Right ventricle myocardium inferior (tissue), 1 donor: ENCODE measurements at regions not wholly inside any gene's neighbourhood (a gene's known extent, or its start where the extent isn't known, plus 50 kb on each side); places are given as distances from the start of the nearest gene placed in this dataset.
A peak's percentile ranks its signal among the peaks of the same experiment; 100 is the strongest.

Source experiments
- ATAC-seq: fragments of 200-7000 bp; cut with Tn5 transposase; one replicate; pipeline ENCODE4 v1.9.1; 2020; ENCODE audit warnings: mild to moderate bottlenecking, moderate library complexity
- DNase-seq: peaks from one replicate; pipeline ENCODE4 v3.0.0; 2021; ENCODE audit errors: missing footprints
- intact Hi-C: fragments of 100-400 bp; cut with DNase I; formaldehyde crosslinking; loops from one replicate; pipeline ENCODE4 v1.11.0; 2022
- donor health status: DM: no; HTN: yes; CAD: no; lungs with severe emphysema.

GRCh38 chr6:1538810-1539478 lies 70.8 kb upstream of the FOXC1 start:
- intact Hi-C loops: no loop called here
- DNase-seq: peak; percentile 74
- peak; percentile 79 for ATAC-seq

GRCh38 chr6:1540864-1541521 lies 68.7 kb upstream of the FOXC1 start:
- intact Hi-C loops: no loop called here
- ATAC-seq: no peak
- no peak for DNase-seq

GRCh38 chr6:1542335-1542734 lies 67.4 kb upstream of the FOXC1 start:
- intact Hi-C loops: no loop called here
- DNase-seq (no peak), ATAC-seq (no peak)

- ATAC-seq: no peak
- intact Hi-C loops: no loop called here
- DNase-seq: no peak
These were observed 67.0 kb upstream of the FOXC1 start for GRCh38 chr6:1542764-1543163.

GRCh38 chr6:1544000-1544399 lies 65.7 kb upstream of the FOXC1 start:
- intact Hi-C loops: no loop called here
- ATAC-seq: no peak

GRCh38 chr6:1544603-1545002 lies 65.1 kb upstream of the FOXC1 start:
- no peak for DNase-seq
- intact Hi-C loops: no loop called here
- ATAC-seq: peak; percentile 87

More at GRCh38 chr6:1544000-1544399, 65.7 kb upstream of the FOXC1 start:
- DNase-seq: no peak

GRCh38 chr6:1545654-1546053 lies 64.1 kb upstream of the FOXC1 start:
- DNase-seq: no peak
- no peak for ATAC-seq
- intact Hi-C loops: no loop called here

GRCh38 chr6:1547785-1548184 lies 61.9 kb upstream of the FOXC1 start:
- intact Hi-C loops: no loop called here
- DNase-seq: no peak
- ATAC-seq: no peak

GRCh38 chr6:1551249-1551648 lies 58.5 kb upstream of the FOXC1 start:
- ATAC-seq (no peak), DNase-seq (no peak)
- intact Hi-C loops: no loop called here

- no peak for DNase-seq
- intact Hi-C loops: no loop called here
- no peak for ATAC-seq
These were observed 57.4 kb upstream of the FOXC1 start for GRCh38 chr6:1552296-1552761.

GRCh38 chr6:1553562-1554083 lies 56.1 kb upstream of the FOXC1 start:
- ATAC-seq (no peak), DNase-seq (no peak)
- intact Hi-C loops: no loop called here

GRCh38 chr6:1554141-1554475 lies 55.6 kb upstream of the FOXC1 start:
- intact Hi-C loops: no loop called here
- DNase-seq: no peak
- no peak for ATAC-seq

- ATAC-seq (peak; percentile 91), DNase-seq (peak; percentile 88)
- intact Hi-C loops: no loop called here
These were observed 55.0 kb upstream of the FOXC1 start for GRCh38 chr6:1554476-1555310.

GRCh38 chr6:1558388-1558787 lies 51.3 kb upstream of the FOXC1 start:
- DNase-seq: no peak
- ATAC-seq: no peak
- intact Hi-C loops: no loop called here
